ENCODE measurements at regions not wholly inside any gene's neighbourhood (a gene's known extent, or its start where the extent isn't known, plus 50 kb on each side); places are given as distances from the start of the nearest gene placed in this dataset.

DNA sequence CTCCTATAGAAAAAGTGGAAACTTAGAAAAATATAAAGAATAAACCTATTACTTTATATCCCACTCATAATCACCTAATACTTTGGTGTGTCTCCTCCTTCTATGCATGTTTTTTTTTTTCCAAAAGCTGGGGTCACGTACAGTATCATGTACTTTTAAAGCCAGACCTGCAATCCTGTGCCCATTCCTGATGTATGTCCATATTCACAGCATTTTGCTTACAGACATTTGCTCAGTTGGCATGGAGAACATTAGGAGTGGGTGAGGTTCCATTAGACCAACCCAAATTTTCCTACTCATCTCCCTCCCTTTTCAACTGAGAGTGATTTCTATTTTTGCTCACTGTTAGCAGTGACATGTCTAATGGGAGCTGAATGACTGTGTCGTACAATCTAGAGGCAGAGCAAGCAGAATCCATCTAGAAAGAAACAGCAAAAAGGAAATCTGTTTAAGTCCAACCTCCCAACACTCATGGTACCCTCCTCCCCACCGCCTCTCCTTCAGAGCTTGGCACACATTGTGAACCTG is 195.6 kb upstream of the KLF3 start:
- Histone ChIP-seq H3K27me3 (ENCODE audit: control insufficient read depth, insufficient read depth, low read length, poor library complexity, severe bottlenecking) (no peaks in the 10 kb centered on the region), H3K36me3 (ENCODE audit: control insufficient read depth, insufficient read depth, low read length) (no peaks in the 10 kb centered on the region), H3K4me3 (ENCODE audit: low read length) (no peak overlapping the region), H3K9ac (ENCODE audit: extremely low read depth, low read length, poor library complexity, severe bottlenecking) (no peak overlapping the region), H3K4me1 (ENCODE audit: control insufficient read depth, insufficient read depth, low read length) (no peaks in the 10 kb centered on the region), H3K9me3 (ENCODE audit: control insufficient read depth, low read length) (peaks cover 11% of the 10 kb centered on the region), H3K27ac (ENCODE audit: low read depth, low read length) (no peak overlapping the region)
- TF ChIP-seq, protein P1, sequence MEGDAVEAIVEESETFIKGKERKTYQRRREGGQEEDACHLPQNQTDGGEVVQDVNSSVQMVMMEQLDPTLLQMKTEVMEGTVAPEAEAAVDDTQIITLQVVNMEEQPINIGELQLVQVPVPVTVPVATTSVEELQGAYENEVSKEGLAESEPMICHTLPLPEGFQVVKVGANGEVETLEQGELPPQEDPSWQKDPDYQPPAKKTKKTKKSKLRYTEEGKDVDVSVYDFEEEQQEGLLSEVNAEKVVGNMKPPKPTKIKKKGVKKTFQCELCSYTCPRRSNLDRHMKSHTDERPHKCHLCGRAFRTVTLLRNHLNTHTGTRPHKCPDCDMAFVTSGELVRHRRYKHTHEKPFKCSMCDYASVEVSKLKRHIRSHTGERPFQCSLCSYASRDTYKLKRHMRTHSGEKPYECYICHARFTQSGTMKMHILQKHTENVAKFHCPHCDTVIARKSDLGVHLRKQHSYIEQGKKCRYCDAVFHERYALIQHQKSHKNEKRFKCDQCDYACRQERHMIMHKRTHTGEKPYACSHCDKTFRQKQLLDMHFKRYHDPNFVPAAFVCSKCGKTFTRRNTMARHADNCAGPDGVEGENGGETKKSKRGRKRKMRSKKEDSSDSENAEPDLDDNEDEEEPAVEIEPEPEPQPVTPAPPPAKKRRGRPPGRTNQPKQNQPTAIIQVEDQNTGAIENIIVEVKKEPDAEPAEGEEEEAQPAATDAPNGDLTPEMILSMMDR (conservative IDR thresholded peaks at IDR 0.05): no peak
- WGBS, 2 experiments (ENCODE audit: insufficient coverage in 1 of 2, insufficient read length in 1 of 2): 93 to 100% methylated on average over 2 to 3 of the region's 3 CpGs
- Mint-ChIP-seq H3K27me3 (ENCODE audit: insufficient read depth) (no peaks in the 10 kb centered on the region), H3K9me3 (peaks cover 13% of the 10 kb centered on the region), H3K27ac (no peak overlapping the region), H3K4me1 (peaks cover 4% of the 10 kb centered on the region), H3K4me3 (no peak overlapping the region), H3K36me3 (ENCODE audit: low read depth) (peaks cover 4% of the 10 kb centered on the region)
- no peak for DNase-seq

DNA sequence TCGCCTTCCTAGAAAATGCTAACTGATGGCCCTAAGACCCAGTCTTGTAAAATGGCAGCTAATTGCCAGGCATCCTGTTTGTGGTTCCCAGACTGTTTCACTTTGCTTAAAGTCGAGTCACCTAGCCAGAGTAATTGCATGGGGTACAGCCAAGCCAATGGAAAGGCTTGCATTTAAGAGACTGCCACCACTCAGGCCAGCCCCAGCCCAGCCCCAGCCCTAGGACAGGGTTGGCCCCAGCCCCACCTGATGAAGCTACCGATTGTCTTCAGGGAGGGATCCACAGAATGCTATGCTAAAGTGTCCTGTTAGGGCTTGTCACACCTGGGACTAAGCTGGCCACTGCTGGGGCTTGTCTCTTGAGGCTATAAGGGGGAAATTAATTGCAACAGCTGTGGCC is 194.6 kb upstream of the KLF3 start:
- H3K27ac Mint-ChIP-seq: no peak overlapping the region
- Histone ChIP-seq H3K27me3 (ENCODE audit: control insufficient read depth, insufficient read depth, low read length, poor library complexity, severe bottlenecking) (no peaks in the 10 kb centered on the region), H3K4me1 (ENCODE audit: control insufficient read depth, insufficient read depth, low read length) (no peaks in the 10 kb centered on the region), H3K9ac (ENCODE audit: extremely low read depth, low read length, poor library complexity, severe bottlenecking) (no peak overlapping the region), H3K27ac (ENCODE audit: low read depth, low read length) (no peak overlapping the region), H3K36me3 (ENCODE audit: control insufficient read depth, insufficient read depth, low read length) (no peaks in the 10 kb centered on the region), H3K9me3 (ENCODE audit: control insufficient read depth, low read length) (peaks cover 11% of the 10 kb centered on the region), H3K4me3 (ENCODE audit: low read length) (no peak overlapping the region)
- peaks cover 4% of the 10 kb centered on the region for H3K4me1 Mint-ChIP-seq
- no peak overlapping the region for H3K4me3 Mint-ChIP-seq
- no peak for DNase-seq
- WGBS, 2 experiments (ENCODE audit: insufficient coverage in 1 of 2, insufficient read length in 1 of 2): 90 to 93% methylated on average over 3 of the region's 3 CpGs
- TF ChIP-seq, protein P1 (conservative IDR thresholded peaks at IDR 0.05): no peak
- H3K9me3 Mint-ChIP-seq: peaks cover 13% of the 10 kb centered on the region
- H3K27me3 Mint-ChIP-seq (ENCODE audit: insufficient read depth): no peaks in the 10 kb centered on the region
- peaks cover 4% of the 10 kb centered on the region for H3K36me3 Mint-ChIP-seq (ENCODE audit: low read depth)

DNA sequence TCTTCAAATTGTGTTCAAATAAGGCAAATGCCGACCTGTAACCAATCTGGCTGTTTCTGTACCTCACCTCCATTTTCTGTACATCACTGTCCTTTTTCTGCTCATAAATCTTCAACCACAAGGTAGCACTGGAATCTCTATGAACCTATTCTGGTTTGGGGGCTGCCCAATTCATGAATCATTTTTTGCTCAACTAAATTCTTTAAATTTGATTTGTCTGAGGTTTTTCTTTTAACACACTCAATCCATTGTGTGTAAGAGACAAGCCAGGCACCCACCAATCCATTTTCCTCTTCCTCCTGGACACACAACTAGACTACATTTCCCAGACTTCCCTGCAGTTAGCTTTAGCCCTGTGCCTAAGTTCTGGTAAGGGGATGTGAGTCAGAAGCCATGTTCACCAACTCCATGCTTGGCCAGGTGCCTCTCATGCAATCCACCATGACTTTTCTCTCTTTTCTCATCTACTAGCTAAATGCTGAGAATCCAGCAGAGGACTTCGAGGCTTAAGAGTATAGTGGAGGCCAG is 193.2 kb upstream of the KLF3 start:
- H3K36me3 Mint-ChIP-seq (ENCODE audit: low read depth): peaks cover 6% of the 10 kb centered on the region
- TF ChIP-seq, protein P1 (conservative IDR thresholded peaks at IDR 0.05): no peak
- no peaks in the 10 kb centered on the region for H3K4me1 Mint-ChIP-seq
- 79 to 96% methylated on average over 2 of the region's 2 CpGs for WGBS, 2 experiments (ENCODE audit: insufficient coverage in 1 of 2, insufficient read length in 1 of 2)
- H3K4me3 Mint-ChIP-seq: no peak overlapping the region
- Histone ChIP-seq H3K36me3 (ENCODE audit: control insufficient read depth, insufficient read depth, low read length) (no peaks in the 10 kb centered on the region), H3K4me1 (ENCODE audit: control insufficient read depth, insufficient read depth, low read length) (no peaks in the 10 kb centered on the region), H3K9me3 (ENCODE audit: control insufficient read depth, low read length) (peaks cover 11% of the 10 kb centered on the region), H3K4me3 (ENCODE audit: low read length) (no peak overlapping the region), H3K9ac (ENCODE audit: extremely low read depth, low read length, poor library complexity, severe bottlenecking) (no peak overlapping the region), H3K27me3 (ENCODE audit: control insufficient read depth, insufficient read depth, low read length, poor library complexity, severe bottlenecking) (no peaks in the 10 kb centered on the region), H3K27ac (ENCODE audit: low read depth, low read length) (no peak overlapping the region)
- no peaks in the 10 kb centered on the region for H3K27me3 Mint-ChIP-seq (ENCODE audit: insufficient read depth)
- H3K27ac Mint-ChIP-seq: no peak overlapping the region
- peaks cover 20% of the 10 kb centered on the region for H3K9me3 Mint-ChIP-seq
- no peak for DNase-seq

Data from endodermal cell (in vitro differentiated cells).